RPMI7951 (cell line): ENCODE measurements at regions not wholly inside any gene's neighbourhood (a gene's known extent, or its start where the extent isn't known, plus 50 kb on each side); places are given as distances from the start of the nearest gene placed in this dataset.

Experiments
- DNase-seq: peaks from one replicate; pipeline ENCODE4 v3.0.0-alpha.2; 2012; ENCODE audit warnings: low read depth

- no peak for DNase-seq
These were observed 117.8 kb upstream of the SHH start for GRCh38 chr7:155930061-155930460.

GRCh38 chr7:155928583-155928982 lies 116.3 kb upstream of the SHH start:
- DNase-seq = no peak

GRCh38 chr7:155927905-155928304 lies 115.6 kb upstream of the SHH start:
- no peak for DNase-seq

- DNase-seq = no peak
These were observed 113.4 kb upstream of the SHH start for GRCh38 chr7:155925682-155926081.

- peak; percentile 35 for DNase-seq
These were observed 110.0 kb upstream of the SHH start for GRCh38 chr7:155922067-155922816.

GRCh38 chr7:155921804-155922066 lies 109.5 kb upstream of the SHH start:
- DNase-seq = no peak

- no peak for DNase-seq
These were observed 109.0 kb upstream of the SHH start for GRCh38 chr7:155921086-155921803.

- DNase-seq = no peak
These were observed 107.8 kb upstream of the SHH start for GRCh38 chr7:155920068-155920461.

- DNase-seq = no peak
These were observed 107.3 kb upstream of the SHH start for GRCh38 chr7:155919391-155920067.

- DNase-seq = peak; percentile 98
These were observed 106.6 kb upstream of the SHH start for GRCh38 chr7:155918720-155919390.

GRCh38 chr7:155917836-155918430 lies 105.7 kb upstream of the SHH start:
- peak; percentile 67 for DNase-seq

GRCh38 chr7:155916926-155917655 lies 104.8 kb upstream of the SHH start:
- DNase-seq = peak; percentile 31

GRCh38 chr7:155914341-155914740 lies 102.1 kb upstream of the SHH start:
- no peak for DNase-seq

GRCh38 chr7:155913719-155914118 lies 101.5 kb upstream of the SHH start:
- no peak for DNase-seq

GRCh38 chr7:155913291-155913690 lies 101.0 kb upstream of the SHH start:
- no peak for DNase-seq

GRCh38 chr7:155911471-155912105 lies 99.3 kb upstream of the SHH start:
- no peak for DNase-seq

GRCh38 chr7:155908385-155908784 lies 96.1 kb upstream of the SHH start:
- no peak for DNase-seq

GRCh38 chr7:155907450-155908200 lies 95.4 kb upstream of the SHH start:
- DNase-seq = no peak

GRCh38 chr7:155901176-155901575 lies 88.9 kb upstream of the SHH start:
- no peak for DNase-seq

GRCh38 chr7:155899596-155899995 lies 87.3 kb upstream of the SHH start:
- DNase-seq = no peak
